OCI-LY7 (cell line): ENCODE measurements at regions not wholly inside any gene's neighbourhood (a gene's known extent, or its start where the extent isn't known, plus 50 kb on each side); places are given as distances from the start of the nearest gene placed in this dataset.

Experiments
- BruUV-seq: library from RNA; stranded (reverse); fragments of 400-500 nt; replicated peaks from 2 replicates; lab custom pipeline; 2021; lab: Mats Ljungman, UMichigan
- CTCF ChIA-PET: fragments of 300-600 bp; sonication (Branson Sonifier 250); formaldehyde crosslinking; loops from one replicate; lab custom pipeline; 2022; ENCODE audit warnings: antibody characterized with exemption; ENCODE audit not compliant: unreplicated experiment; lab: Charles Lee
- POLR2A ChIA-PET: fragments of 300-600 bp; sonication (Branson Sonifier 250); formaldehyde crosslinking; loops from one replicate; lab custom pipeline; 2022; ENCODE audit warnings: antibody characterized with exemption; lab: Charles Lee
- DNase-seq: peaks from one replicate; pipeline ENCODE4 v3.0.0-alpha.2; 2015; ENCODE audit warnings: low spot score
- H2AFZ ChIP-seq: fragments of 200-600 bp; sonication (generic), shearing (Covaris generic); 2 replicates; pipeline ENCODE4 v1.6.1; 2014; ENCODE audit warnings: mild to moderate bottlenecking, antibody characterized with exemption, low read length, moderate library complexity
- H3K27ac ChIP-seq: fragments of 200-600 bp; sonication (generic); 2 replicates; pipeline ENCODE4 v1.5.1; 2014; ENCODE audit warnings: mixed run types, low read depth, mild to moderate bottlenecking, moderate library complexity, low read length, inconsistent platforms; ENCODE audit not compliant: poor library complexity, severe bottlenecking
- H3K36me3 ChIP-seq: fragments of 200-600 bp; sonication (generic); 2 replicates; pipeline ENCODE4 v1.6.1; 2014; ENCODE audit warnings: mild to moderate bottlenecking, antibody characterized with exemption, low read length, moderate library complexity, mixed read lengths; ENCODE audit not compliant: insufficient read depth
- H3K4me1 ChIP-seq: fragments of 200-600 bp; sonication (generic); 2 replicates; pipeline ENCODE4 v1.5.1; 2014; ENCODE audit warnings: mild to moderate bottlenecking, low read length; ENCODE audit not compliant: insufficient read depth, poor library complexity, severe bottlenecking
- H3K4me2 ChIP-seq: fragments of 200-600 bp; sonication (generic); 2 replicates; pipeline ENCODE4 v1.6.1; 2014; ENCODE audit warnings: mild to moderate bottlenecking, low read length
- H3K4me3 ChIP-seq: fragments of 200-600 bp; sonication (generic); 2 replicates; pipeline ENCODE4 v1.5.1; 2014; ENCODE audit warnings: mild to moderate bottlenecking, low read depth, low read length; ENCODE audit not compliant: poor library complexity, severe bottlenecking
- H3K79me2 ChIP-seq: fragments of 200-600 bp; sonication (generic); 2 replicates; pipeline ENCODE4 v1.6.1; 2016; ENCODE audit warnings: low read depth, mild to moderate bottlenecking, low read length, moderate library complexity, mixed read lengths; ENCODE audit not compliant: insufficient read depth
- H3K9me2 ChIP-seq: fragments of 200-600 bp; sonication (generic); 2 replicates; pipeline ENCODE4 v1.6.1; 2016; ENCODE audit warnings: mild to moderate bottlenecking, low read length, mixed read lengths; ENCODE audit not compliant: insufficient read depth
- H3K9me3 ChIP-seq: fragments of 200-600 bp; sonication (generic); 2 replicates; pipeline ENCODE4 v1.6.1; 2014; ENCODE audit warnings: mild to moderate bottlenecking, mixed run types, low read length, mixed read lengths
- H4K20me1 ChIP-seq: fragments of 200-600 bp; sonication (generic); 2 replicates; pipeline ENCODE4 v1.6.1; 2014; ENCODE audit warnings: mild to moderate bottlenecking, antibody characterized with exemption, low read length, moderate library complexity, mixed read lengths; ENCODE audit not compliant: insufficient read depth
- CTCF ChIP-seq: fragments of 200-600 bp; sonication (generic); conservative IDR thresholded peaks from 2 replicates; pipeline ENCODE4 v1.5.1; 2014; ENCODE audit warnings: mild to moderate bottlenecking, antibody characterized with exemption, low read length, moderate library complexity, mixed read lengths
- EZH2phosphoT487 ChIP-seq: fragments of 200-600 bp; sonication (generic); IDR thresholded peaks from 2 replicates; pipeline ENCODE4 v1.6.1; 2018; ENCODE audit warnings: low read depth, borderline replicate concordance, mild to moderate bottlenecking, mixed run types, antibody characterized with exemption, low read length, moderate library complexity, mixed read lengths
- intact Hi-C: fragments of 100-400 bp; cut with micrococcal nuclease; formaldehyde crosslinking; loops from one replicate; pipeline ENCODE4 v1.10.0; 2022; ENCODE audit not compliant: unreplicated experiment

- Histone ChIP-seq H2AFZ (no peak overlapping the region), H3K27ac (no peak overlapping the region), H3K4me3 (no peak overlapping the region), H3K79me2 (no peaks in the 10 kb centered on the region), H3K4me1 (no peaks in the 10 kb centered on the region), H3K36me3 (no peaks in the 10 kb centered on the region), H4K20me1 (no peaks in the 10 kb centered on the region), H3K9me3 (no peaks in the 10 kb centered on the region), H3K9me2 (no peaks in the 10 kb centered on the region), H3K4me2 (no peak overlapping the region)
- DNase-seq, result no peak
- no peak for TF ChIP-seq EZH2phosphoT487
- TF ChIP-seq CTCF, result no peak
- no TSS peak for BruUV-seq
- intact Hi-C loops, result no loop called here
- CTCF ChIA-PET, result no interaction called here
- POLR2A ChIA-PET, result no interaction called here
Observed at GRCh38 chr18:27331606-27332005, 146.5 kb upstream of the CHST9 start.

GRCh38 chr18:27314996-27315395 is 129.9 kb upstream of the CHST9 start:
- Histone ChIP-seq H3K4me2 (no peak overlapping the region), H3K9me2 (no peaks in the 10 kb centered on the region), H3K9me3 (no peaks in the 10 kb centered on the region), H4K20me1 (no peaks in the 10 kb centered on the region), H3K27ac (no peak overlapping the region), H3K79me2 (no peaks in the 10 kb centered on the region), H3K4me1 (no peaks in the 10 kb centered on the region), H2AFZ (no peak overlapping the region), H3K36me3 (no peaks in the 10 kb centered on the region), H3K4me3 (no peak overlapping the region)
- no peak for DNase-seq
- ChIA-PET POLR2A (no interaction called here), CTCF (no interaction called here)
- intact Hi-C loops, result loop anchor here (5.0 kb wide), 1 partner anchor 53 kb away; no protein-coding TSS in a partner anchor
- TF ChIP-seq EZH2phosphoT487 (no peak), CTCF (no peak)
- BruUV-seq, result no TSS peak

GRCh38 chr18:27313678-27314077 is 128.6 kb upstream of the CHST9 start:
- Histone ChIP-seq H3K79me2 (no peaks in the 10 kb centered on the region), H3K4me3 (no peak overlapping the region), H4K20me1 (no peaks in the 10 kb centered on the region), H3K4me2 (no peak overlapping the region), H3K9me3 (no peaks in the 10 kb centered on the region), H3K27ac (no peak overlapping the region), H2AFZ (no peak overlapping the region), H3K36me3 (no peaks in the 10 kb centered on the region), H3K4me1 (no peaks in the 10 kb centered on the region), H3K9me2 (no peaks in the 10 kb centered on the region)
- CTCF ChIA-PET, result no interaction called here
- TF ChIP-seq CTCF, result no peak
- TF ChIP-seq EZH2phosphoT487, result no peak
- BruUV-seq, result no TSS peak
- POLR2A ChIA-PET, result no interaction called here
- intact Hi-C loops, result loop anchor here (5.0 kb wide), 1 partner anchor 51 kb away; no protein-coding TSS in a partner anchor
- no peak for DNase-seq
